CD14-positive monocyte (primary cell): ENCODE measurements at regions not wholly inside any gene's neighbourhood (a gene's known extent, or its start where the extent isn't known, plus 50 kb on each side); places are given as distances from the start of the nearest gene placed in this dataset.
"Not testable (repeated sequence)": the region's sequence is repeated elsewhere in the genome, so short reads cannot be mapped to it uniquely, and the experiment has no call there.

Experiments
- DNase-seq, 3 donors: peaks; one replicate each; pipeline ENCODE4 v3.0.0-alpha.2; 2011 to 2022
- H2AFZ ChIP-seq: 2 replicates; pipeline ENCODE4 v1.6.0; 2012; ENCODE audit warnings: mild to moderate bottlenecking, low read depth, low read length, inconsistent platforms; ENCODE audit not compliant: insufficient read depth, poor library complexity, severe bottlenecking
- H3K27ac ChIP-seq, 2 donors: 1 replicate in 1 of 2; 2 replicates in 1 of 2; pipeline ENCODE4 v1.5.1; 2012 to 2013; ENCODE audit warnings: low read length in 2 of 2, control low read depth in 1 of 2, inconsistent platforms in 1 of 2, low read depth in 1 of 2, mild to moderate bottlenecking in 1 of 2
- H3K27me3 ChIP-seq, 2 donors: one replicate each; pipeline versions ENCODE4 v1.6.0 to v1.6.1; 2011 to 2013; ENCODE audit warnings: low read length in 2 of 2; ENCODE audit not compliant: control insufficient read depth in 2 of 2, insufficient read depth in 2 of 2
- H3K36me3 ChIP-seq, 2 donors: replicated peaks in 1 of 2; 1 replicate in 1 of 2; 2 replicates in 1 of 2; pipeline versions ENCODE4 v1.5.1 to v1.6.1; 2012 to 2013; ENCODE audit warnings: low read length in 2 of 2, control low read depth in 1 of 2, inconsistent platforms in 1 of 2, mild to moderate bottlenecking in 1 of 2; ENCODE audit not compliant: insufficient read depth in 2 of 2, control insufficient read depth in 1 of 2
- H3K4me1 ChIP-seq, 2 donors: 1 replicate in 1 of 2; 2 replicates in 1 of 2; pipeline versions ENCODE4 v1.5.1 to v1.6.1; 2012 to 2013; ENCODE audit warnings: low read length in 2 of 2, control low read depth in 1 of 2, inconsistent platforms in 1 of 2, mild to moderate bottlenecking in 1 of 2, moderate library complexity in 1 of 2; ENCODE audit not compliant: insufficient read depth in 2 of 2, control insufficient read depth in 1 of 2
- H3K4me2 ChIP-seq: replicated peaks from 2 replicates; pipeline ENCODE3; 2012; ENCODE audit warnings: low read length, moderate library complexity, mild to moderate bottlenecking; ENCODE audit not compliant: poor library complexity, severe bottlenecking; ENCODE audit errors: extremely low read depth
- H3K4me3 ChIP-seq, 3 experiments: fragments of 200-600 bp in 1 of 3; sonication (generic) in 1 of 3; replicated peaks in 1 of 3; 1 replicate in 2 of 3; 2 replicates in 1 of 3; pipeline ENCODE4 v1.5.1; 2011 to 2013; ENCODE audit warnings: low read length in 3 of 3, mild to moderate bottlenecking in 3 of 3, control low read depth in 2 of 3, low read depth in 2 of 3, inconsistent platforms in 1 of 3, moderate library complexity in 1 of 3
- H3K79me2 ChIP-seq: 2 replicates; pipeline ENCODE4 v1.6.0; 2012; ENCODE audit warnings: mild to moderate bottlenecking, control low read depth, inconsistent platforms, low read length, moderate library complexity; ENCODE audit not compliant: insufficient read depth
- H3K9ac ChIP-seq: 2 replicates; pipeline ENCODE4 v1.6.0; 2017; ENCODE audit warnings: low read length, mild to moderate bottlenecking; ENCODE audit not compliant: insufficient read depth, poor library complexity, severe bottlenecking
- H3K9me3 ChIP-seq, 2 donors: replicated peaks in 1 of 2; 1 replicate in 1 of 2; 2 replicates in 1 of 2; pipeline versions ENCODE4 v1.5.1 to v1.6.1; 2012 to 2013; ENCODE audit warnings: low read length in 2 of 2, control low read depth in 1 of 2; ENCODE audit not compliant: control insufficient read depth in 1 of 2, insufficient read depth in 1 of 2
- H4K20me1 ChIP-seq: 2 replicates; pipeline ENCODE4 v1.6.0; 2012; ENCODE audit warnings: mild to moderate bottlenecking, low read length, control low read depth, moderate library complexity; ENCODE audit not compliant: insufficient read depth
- H3K27ac Mint-ChIP-seq, 7 donors: one replicate each; pipeline ENCODE4 v1.8.0; 2020; ENCODE audit warnings: mild to moderate bottlenecking in 7 of 7, mixed read lengths in 7 of 7, moderate library complexity in 6 of 7, inconsistent platforms in 2 of 7
- H3K27me3 Mint-ChIP-seq, 3 donors: one replicate each; pipeline ENCODE4 v1.8.0; 2021 to 2022; ENCODE audit warnings: low read depth in 3 of 3, mild to moderate bottlenecking in 3 of 3, mixed read lengths in 3 of 3, moderate library complexity in 3 of 3, inconsistent platforms in 1 of 3
- H3K36me3 Mint-ChIP-seq, 2 donors: one replicate each; pipeline ENCODE4 v1.8.0; 2020; ENCODE audit warnings: mixed read lengths in 2 of 2, inconsistent platforms in 1 of 2, mild to moderate bottlenecking in 1 of 2
- H3K4me1 Mint-ChIP-seq: one replicate; pipeline ENCODE4 v1.8.0; 2020; ENCODE audit warnings: mild to moderate bottlenecking, mixed read lengths
- H3K4me3 Mint-ChIP-seq, 2 donors: one replicate each; pipeline ENCODE4 v1.8.0; 2020; ENCODE audit warnings: mild to moderate bottlenecking in 2 of 2, mixed read lengths in 2 of 2, moderate library complexity in 1 of 2
- H3K9me3 Mint-ChIP-seq, 7 donors: one replicate each; pipeline ENCODE4 v1.8.0; 2020 to 2022; ENCODE audit warnings: mixed read lengths in 7 of 7, mild to moderate bottlenecking in 6 of 7, moderate library complexity in 6 of 7, inconsistent platforms in 2 of 7
- WGBS: methylation state at CpG from one replicate; pipeline ENCODE4 v1.1.5; 2013; ENCODE audit warnings: missing lambda C conversion rate; ENCODE audit not compliant: insufficient coverage; 5-methylcytosine and 5-hydroxymethylcytosine counted together
- intact Hi-C, 2 donors: fragments of 100-400 bp; cut with micrococcal nuclease; formaldehyde crosslinking; loops; one replicate each; pipeline versions ENCODE4 v1.15.0 to v1.15.1; 2023
- TF ChIP-seq, protein P1 (sequence below): fragments of 200-600 bp; IDR thresholded peaks from one replicate; pipeline ENCODE4 v1.8.0; 2022; ENCODE audit warnings: antibody characterized with exemption, mild to moderate bottlenecking

DNA sequence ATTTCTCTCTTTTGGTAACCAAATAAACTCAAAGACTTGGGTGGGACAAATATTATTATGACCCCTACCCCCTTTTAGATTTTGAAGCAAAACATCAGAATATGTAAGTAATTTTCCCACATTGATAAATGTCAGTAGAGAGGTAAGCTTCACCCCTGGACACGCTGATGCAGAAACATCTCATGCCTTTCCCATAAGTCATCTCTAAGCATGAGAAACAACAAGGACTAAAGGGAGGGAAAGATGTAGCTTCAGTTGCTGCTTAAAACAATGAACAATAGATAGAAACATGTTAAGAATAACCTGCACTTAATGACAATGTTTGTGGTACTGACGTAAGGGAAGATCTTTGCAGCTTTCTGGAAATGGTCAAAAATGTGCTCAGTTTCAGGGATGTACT lies 56.3 kb upstream of the SLC8A3 start:
- peaks cover 3% of the 10 kb centered on the region in 3 donors for H3K27me3 Mint-ChIP-seq
- WGBS = no CpG with 5 or more reads among the region's 2 CpGs

DNA sequence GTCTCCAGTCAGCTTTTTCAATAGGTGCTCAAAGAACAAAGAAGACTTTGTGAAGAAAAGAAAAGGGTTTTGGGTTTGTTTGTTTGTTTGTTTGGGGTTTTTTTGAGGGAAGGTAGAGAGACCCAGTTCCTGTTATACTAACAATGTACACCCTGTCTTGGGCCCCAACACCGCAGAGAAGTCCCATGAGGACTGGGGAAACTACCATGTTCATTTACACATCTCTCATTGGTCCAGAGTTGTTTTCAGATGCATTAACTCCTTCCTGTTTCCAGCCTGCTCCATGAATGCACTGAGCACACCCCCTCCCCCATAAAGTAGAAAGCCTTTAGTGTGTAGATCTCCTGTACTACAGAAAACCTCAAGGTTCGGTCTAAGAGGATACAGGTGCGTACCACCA lies 51.1 kb upstream of the SLC8A3 start:
- DNase-seq = no peak
- H3K9ac ChIP-seq = no peak overlapping the region
- H3K27ac Mint-ChIP-seq = no peak overlapping the region
- peaks cover 2 to 12% (median 4%) of the 10 kb centered on the region in 3 donors for H3K27me3 Mint-ChIP-seq
- H3K4me2 ChIP-seq = no peak overlapping the region
- H3K4me3 Mint-ChIP-seq = no peak overlapping the region
- TF ChIP-seq, protein P1, sequence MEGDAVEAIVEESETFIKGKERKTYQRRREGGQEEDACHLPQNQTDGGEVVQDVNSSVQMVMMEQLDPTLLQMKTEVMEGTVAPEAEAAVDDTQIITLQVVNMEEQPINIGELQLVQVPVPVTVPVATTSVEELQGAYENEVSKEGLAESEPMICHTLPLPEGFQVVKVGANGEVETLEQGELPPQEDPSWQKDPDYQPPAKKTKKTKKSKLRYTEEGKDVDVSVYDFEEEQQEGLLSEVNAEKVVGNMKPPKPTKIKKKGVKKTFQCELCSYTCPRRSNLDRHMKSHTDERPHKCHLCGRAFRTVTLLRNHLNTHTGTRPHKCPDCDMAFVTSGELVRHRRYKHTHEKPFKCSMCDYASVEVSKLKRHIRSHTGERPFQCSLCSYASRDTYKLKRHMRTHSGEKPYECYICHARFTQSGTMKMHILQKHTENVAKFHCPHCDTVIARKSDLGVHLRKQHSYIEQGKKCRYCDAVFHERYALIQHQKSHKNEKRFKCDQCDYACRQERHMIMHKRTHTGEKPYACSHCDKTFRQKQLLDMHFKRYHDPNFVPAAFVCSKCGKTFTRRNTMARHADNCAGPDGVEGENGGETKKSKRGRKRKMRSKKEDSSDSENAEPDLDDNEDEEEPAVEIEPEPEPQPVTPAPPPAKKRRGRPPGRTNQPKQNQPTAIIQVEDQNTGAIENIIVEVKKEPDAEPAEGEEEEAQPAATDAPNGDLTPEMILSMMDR = no peak
- H3K36me3 Mint-ChIP-seq = no peaks in the 10 kb centered on the region
- no peaks in the 10 kb centered on the region for H3K4me1 ChIP-seq
- WGBS = 100% methylated on average over 1 of the region's 3 CpGs
- H3K36me3 ChIP-seq = no peaks in the 10 kb centered on the region
- H3K4me3 ChIP-seq = no peak overlapping the region
- no peaks in the 10 kb centered on the region for H3K9me3 ChIP-seq
- H3K79me2 ChIP-seq = no peaks in the 10 kb centered on the region
- no peaks in the 10 kb centered on the region for H4K20me1 ChIP-seq
- intact Hi-C loops = no loop called here
- H2AFZ ChIP-seq = no peak overlapping the region
- no peaks in the 10 kb centered on the region for H3K27me3 ChIP-seq
- H3K27ac ChIP-seq = no peak overlapping the region
- no peaks in the 10 kb centered on the region for H3K4me1 Mint-ChIP-seq
- H3K9me3 Mint-ChIP-seq = peaks cover 0 to 7% (median 2%) of the 10 kb centered on the region in 7 donors

More for the DNA sequence above, 56.3 kb upstream of the SLC8A3 start:
- H3K4me3 ChIP-seq = no peak overlapping the region
- H3K79me2 ChIP-seq = no peaks in the 10 kb centered on the region
- DNase-seq = no peak
- no peaks in the 10 kb centered on the region for H4K20me1 ChIP-seq
- H3K9ac ChIP-seq = no peak overlapping the region
- H3K4me3 Mint-ChIP-seq = no peak overlapping the region
- no peak overlapping the region for H3K27ac Mint-ChIP-seq
- H3K36me3 Mint-ChIP-seq = no peaks in the 10 kb centered on the region
- no peaks in the 10 kb centered on the region for H3K36me3 ChIP-seq
- intact Hi-C loops = no loop called here
- no peaks in the 10 kb centered on the region for H3K9me3 ChIP-seq
- H3K9me3 Mint-ChIP-seq = peaks cover 0 to 4% (median 2%) of the 10 kb centered on the region in 7 donors
- TF ChIP-seq, protein P1 = no peak
- H3K4me2 ChIP-seq = no peak overlapping the region
- no peaks in the 10 kb centered on the region for H3K4me1 ChIP-seq
- H3K27ac ChIP-seq = no peak overlapping the region
- no peak overlapping the region for H2AFZ ChIP-seq
- H3K4me1 Mint-ChIP-seq = no peaks in the 10 kb centered on the region
- H3K27me3 ChIP-seq = no peaks in the 10 kb centered on the region

GRCh38 chr14:70238635-70239034 lies 49.9 kb upstream of the SLC8A3 start:
- H3K36me3 ChIP-seq, H3K4me3 Mint-ChIP-seq, H2AFZ ChIP-seq, H3K4me1 ChIP-seq, H3K36me3 Mint-ChIP-seq, H3K4me1 Mint-ChIP-seq, H3K4me3 ChIP-seq, H3K4me2 ChIP-seq, intact Hi-C loops, H3K27me3 ChIP-seq, DNase-seq, H4K20me1 ChIP-seq, H3K9ac ChIP-seq, H3K27ac ChIP-seq, H3K27ac Mint-ChIP-seq, H3K9me3 ChIP-seq, H3K79me2 ChIP-seq: not testable (repeated sequence)
- Mint-ChIP-seq H3K27me3 (peaks cover 7 to 10% (median 8%) of the 10 kb centered on the region in 3 donors), H3K9me3 (peaks cover 0 to 15% (median 5%) of the 10 kb centered on the region in 7 donors)
- no CpG with 5 or more reads among the region's 1 CpG for WGBS
